Ascending aorta (tissue), 2 donors: ENCODE measurements at regions not wholly inside any gene's neighbourhood (a gene's known extent, or its start where the extent isn't known, plus 50 kb on each side); places are given as distances from the start of the nearest gene placed in this dataset.

ENCODE experiments used
- DNase-seq, 2 donors: peaks; one replicate each; pipeline ENCODE4 v3.0.0-alpha.2; 2019; ENCODE audit warnings: low spot score in 2 of 2
- H3K27ac ChIP-seq, 2 donors: fragments of 200-600 bp; sonication (generic); one replicate each; pipeline ENCODE4 v1.5.1; 2016 to 2017; ENCODE audit warnings: mild to moderate bottlenecking in 1 of 2
- H3K27me3 ChIP-seq: fragments of 200-600 bp; sonication (generic); one replicate; pipeline ENCODE4 v1.5.1; 2017
- H3K36me3 ChIP-seq, 2 donors: fragments of 200-600 bp; sonication (generic); one replicate each; pipeline ENCODE4 v1.5.1; 2016
- H3K4me1 ChIP-seq, 2 donors: fragments of 200-600 bp; sonication (generic); one replicate each; pipeline ENCODE4 v1.5.1; 2016 to 2017; ENCODE audit warnings: mild to moderate bottlenecking in 1 of 2
- H3K4me3 ChIP-seq, 2 donors: fragments of 200-600 bp; sonication (generic); one replicate each; pipeline ENCODE4 v1.5.1; 2016 to 2017; ENCODE audit warnings: mild to moderate bottlenecking in 1 of 2
- H3K9me3 ChIP-seq, 2 donors: fragments of 200-600 bp; sonication (generic); one replicate each; pipeline ENCODE4 v1.5.1; 2016
- intact Hi-C: fragments of 100-400 bp; cut with DNase I; formaldehyde crosslinking; loops from one replicate; pipeline ENCODE4 v1.15.1; 2023
- TF ChIP-seq, protein P1 (sequence below), 3 experiments: fragments of 200-600 bp in 2 of 3; fragments of 450-650 bp in 1 of 3; sonication (generic) in 2 of 3; IDR thresholded peaks; one replicate each; pipeline ENCODE4 v1.5.1; 2016 to 2019; ENCODE audit warnings: antibody characterized with exemption in 3 of 3, mild to moderate bottlenecking in 1 of 3, moderate library complexity in 1 of 3

DNA sequence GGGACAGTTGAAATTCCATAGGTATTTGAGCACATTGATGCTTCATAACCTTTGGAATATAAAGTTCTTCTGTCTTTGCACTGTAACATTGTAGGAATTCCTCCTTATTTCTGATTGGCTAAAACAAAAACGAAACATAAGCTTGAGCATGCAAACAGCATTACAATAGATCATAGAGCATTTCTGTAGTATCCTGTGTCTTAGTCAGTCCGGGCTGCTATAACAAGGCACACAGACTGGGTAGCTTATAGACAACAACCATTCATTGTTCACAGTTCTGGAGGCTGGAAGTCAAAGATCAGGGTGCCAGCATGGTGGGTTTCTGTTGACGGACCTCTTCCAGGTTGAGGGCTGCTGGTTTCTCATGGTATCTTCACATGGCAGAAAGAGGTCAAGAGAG lies 188.7 kb upstream of the SOX21 start:
- no peaks in the 10 kb centered on the region for H3K36me3 ChIP-seq
- H3K4me1 ChIP-seq, result no peaks in the 10 kb centered on the region
- no peaks in the 10 kb centered on the region for H3K27me3 ChIP-seq
- TF ChIP-seq, protein P1, sequence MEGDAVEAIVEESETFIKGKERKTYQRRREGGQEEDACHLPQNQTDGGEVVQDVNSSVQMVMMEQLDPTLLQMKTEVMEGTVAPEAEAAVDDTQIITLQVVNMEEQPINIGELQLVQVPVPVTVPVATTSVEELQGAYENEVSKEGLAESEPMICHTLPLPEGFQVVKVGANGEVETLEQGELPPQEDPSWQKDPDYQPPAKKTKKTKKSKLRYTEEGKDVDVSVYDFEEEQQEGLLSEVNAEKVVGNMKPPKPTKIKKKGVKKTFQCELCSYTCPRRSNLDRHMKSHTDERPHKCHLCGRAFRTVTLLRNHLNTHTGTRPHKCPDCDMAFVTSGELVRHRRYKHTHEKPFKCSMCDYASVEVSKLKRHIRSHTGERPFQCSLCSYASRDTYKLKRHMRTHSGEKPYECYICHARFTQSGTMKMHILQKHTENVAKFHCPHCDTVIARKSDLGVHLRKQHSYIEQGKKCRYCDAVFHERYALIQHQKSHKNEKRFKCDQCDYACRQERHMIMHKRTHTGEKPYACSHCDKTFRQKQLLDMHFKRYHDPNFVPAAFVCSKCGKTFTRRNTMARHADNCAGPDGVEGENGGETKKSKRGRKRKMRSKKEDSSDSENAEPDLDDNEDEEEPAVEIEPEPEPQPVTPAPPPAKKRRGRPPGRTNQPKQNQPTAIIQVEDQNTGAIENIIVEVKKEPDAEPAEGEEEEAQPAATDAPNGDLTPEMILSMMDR (IDR thresholded peaks at IDR 0.05), result no peak
- intact Hi-C loops, result no loop called here
- no peak overlapping the region for H3K4me3 ChIP-seq
- H3K27ac ChIP-seq, result no peak overlapping the region
- H3K9me3 ChIP-seq, result no peaks in the 10 kb centered on the region
- no peak for DNase-seq

DNA sequence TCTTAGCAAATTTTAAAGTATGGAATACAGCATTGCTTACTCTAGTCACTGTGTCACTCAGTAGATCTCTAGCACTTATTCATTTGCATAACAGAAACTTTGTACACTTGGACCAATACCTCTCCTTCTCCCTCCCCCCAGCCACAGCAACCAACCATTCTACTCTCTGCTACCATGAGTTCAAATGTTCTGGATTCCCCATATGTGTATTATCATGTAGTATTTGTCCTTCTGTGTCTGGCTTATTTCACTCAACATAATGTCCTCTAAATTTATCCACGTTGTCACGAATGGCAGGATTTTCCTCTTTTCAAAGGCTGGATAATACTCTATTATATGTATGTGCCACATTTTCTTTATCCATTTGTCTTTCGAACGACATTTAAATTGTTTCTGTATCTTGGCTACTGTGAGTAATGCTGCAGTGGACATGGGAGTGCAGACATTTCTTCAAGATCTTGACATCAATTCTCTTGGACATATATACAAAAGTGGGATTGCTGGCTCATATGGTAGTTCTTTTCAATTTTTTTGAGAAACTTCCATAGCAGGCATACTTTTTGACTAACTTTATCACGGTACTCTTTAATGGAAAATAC lies 184.5 kb upstream of the SOX21 start:
- Histone ChIP-seq H3K36me3 (no peaks in the 10 kb centered on the region), H3K4me1 (no peaks in the 10 kb centered on the region), H3K27me3 (no peaks in the 10 kb centered on the region), H3K4me3 (no peak overlapping the region), H3K27ac (no peak overlapping the region), H3K9me3 (no peaks in the 10 kb centered on the region)
- intact Hi-C loops, result no loop called here
- no peak for DNase-seq
- TF ChIP-seq, protein P1 (IDR thresholded peaks at IDR 0.05), result no peak

DNA sequence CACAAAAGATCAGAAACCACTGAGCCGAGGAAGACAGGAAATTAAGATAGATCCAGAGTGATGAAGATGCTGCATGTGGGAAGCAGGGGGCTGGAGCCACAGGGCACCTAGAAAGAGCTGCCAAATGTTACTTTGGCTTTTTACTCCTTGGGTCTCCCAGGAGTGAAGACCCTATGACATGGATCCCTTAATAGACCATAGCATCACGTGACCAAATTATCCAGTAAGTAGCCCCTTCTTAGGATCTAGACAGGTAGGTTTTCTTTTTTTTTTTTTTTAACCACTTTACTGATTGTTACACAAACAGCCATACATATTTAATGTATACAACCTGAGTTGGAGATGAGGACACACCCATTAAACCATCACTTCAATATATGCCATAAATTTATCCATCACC lies 183.9 kb upstream of the SOX21 start:
- intact Hi-C loops, result no loop called here

DNA sequence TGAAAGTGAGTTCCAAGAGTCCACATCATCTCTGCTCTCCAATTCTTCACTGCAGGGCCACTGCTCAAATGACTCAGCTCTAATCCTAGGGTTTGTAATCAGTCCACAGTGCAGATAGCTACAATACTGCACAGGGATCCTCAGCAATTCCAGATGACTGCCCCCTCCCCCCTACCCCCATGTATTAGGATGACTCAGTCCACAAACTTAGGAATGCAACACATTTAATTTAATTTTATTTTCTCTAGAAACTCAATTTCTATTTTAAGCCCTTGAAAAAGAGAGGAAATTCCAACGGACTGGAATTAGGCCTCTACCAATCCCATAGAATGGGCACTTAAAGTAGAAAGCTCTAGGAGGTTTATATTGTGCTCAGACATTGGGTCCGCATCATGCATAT lies 173.8 kb upstream of the SOX21 start:
- H3K4me3 ChIP-seq, result no peak overlapping the region
- H3K9me3 ChIP-seq, result no peaks in the 10 kb centered on the region
- no peak overlapping the region for H3K27ac ChIP-seq
- intact Hi-C loops, result no loop called here
- H3K4me1 ChIP-seq, result no peaks in the 10 kb centered on the region
- TF ChIP-seq, protein P1 (IDR thresholded peaks at IDR 0.05), result no peak
- no peaks in the 10 kb centered on the region for H3K36me3 ChIP-seq
- no peaks in the 10 kb centered on the region for H3K27me3 ChIP-seq
- no peak for DNase-seq

More for the DNA sequence above, 183.9 kb upstream of the SOX21 start:
- H3K36me3 ChIP-seq, result no peaks in the 10 kb centered on the region
- no peak overlapping the region for H3K27ac ChIP-seq
- no peaks in the 10 kb centered on the region for H3K27me3 ChIP-seq
- TF ChIP-seq, protein P1 (IDR thresholded peaks at IDR 0.05), result no peak
- H3K9me3 ChIP-seq, result no peaks in the 10 kb centered on the region
- DNase-seq, result no peak
- H3K4me1 ChIP-seq, result no peaks in the 10 kb centered on the region
- H3K4me3 ChIP-seq, result no peak overlapping the region

DNA sequence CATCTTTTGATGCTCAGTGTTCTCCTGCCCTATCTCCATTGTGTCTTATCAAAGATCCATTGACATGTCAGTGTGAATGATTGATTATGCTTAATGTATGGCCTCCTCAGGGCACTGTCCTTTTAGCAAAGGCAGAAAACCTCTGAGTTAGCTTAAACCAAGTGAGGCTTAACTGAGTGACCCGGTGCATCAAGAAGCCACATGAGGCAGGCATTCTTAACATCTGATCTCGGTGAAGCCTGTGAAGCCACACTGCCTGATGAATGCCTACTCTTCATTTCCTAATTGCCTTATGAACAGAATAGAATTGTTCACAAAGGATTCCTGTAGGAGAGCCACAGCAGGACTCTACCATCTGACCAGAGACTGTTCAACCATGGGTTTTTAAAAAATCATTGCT lies 168.1 kb upstream of the SOX21 start:
- TF ChIP-seq, protein P1 (IDR thresholded peaks at IDR 0.05), result no peak
- intact Hi-C loops, result no loop called here
- no peaks in the 10 kb centered on the region for H3K27me3 ChIP-seq
- no peak overlapping the region for H3K4me3 ChIP-seq
- DNase-seq, result no peak
- H3K9me3 ChIP-seq, result no peaks in the 10 kb centered on the region
- no peaks in the 10 kb centered on the region for H3K36me3 ChIP-seq
- H3K27ac ChIP-seq, result no peak overlapping the region
- no peaks in the 10 kb centered on the region for H3K4me1 ChIP-seq
